ENCODE measurements at regions not wholly inside any gene's neighbourhood (a gene's known extent, or its start where the extent isn't known, plus 50 kb on each side); places are given as distances from the start of the nearest gene placed in this dataset.

DNA sequence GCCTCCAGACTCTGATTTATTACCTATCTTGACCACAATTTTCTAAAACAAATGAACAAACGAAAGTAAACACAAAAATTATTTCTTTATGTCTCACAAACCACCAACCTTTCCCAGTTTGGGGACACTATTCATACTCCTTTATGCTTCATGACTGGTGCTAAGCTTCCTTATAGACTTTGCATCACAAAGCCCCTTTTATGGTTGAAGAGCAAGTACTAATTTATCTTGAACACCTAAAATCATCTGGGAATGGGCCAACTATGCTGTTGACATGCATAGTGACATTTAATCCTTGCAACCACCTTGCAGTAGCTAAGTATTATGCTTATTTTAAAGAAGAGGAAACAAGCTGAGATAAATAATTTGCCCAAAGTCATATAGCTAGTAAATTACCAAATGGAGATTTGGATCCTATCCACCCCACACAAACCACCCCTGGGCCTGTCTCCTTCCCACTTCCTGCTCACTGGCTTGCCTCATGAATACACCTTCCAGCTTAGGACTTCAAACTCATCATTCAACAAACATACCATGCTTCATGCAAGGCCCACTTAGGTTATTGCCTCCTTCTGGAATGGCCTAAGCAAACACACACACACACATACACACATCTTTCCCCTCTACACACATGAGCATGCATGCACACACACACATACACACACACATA, 192.2 kb downstream of the PLPP3 start:
- TF ChIP-seq, protein P1, sequence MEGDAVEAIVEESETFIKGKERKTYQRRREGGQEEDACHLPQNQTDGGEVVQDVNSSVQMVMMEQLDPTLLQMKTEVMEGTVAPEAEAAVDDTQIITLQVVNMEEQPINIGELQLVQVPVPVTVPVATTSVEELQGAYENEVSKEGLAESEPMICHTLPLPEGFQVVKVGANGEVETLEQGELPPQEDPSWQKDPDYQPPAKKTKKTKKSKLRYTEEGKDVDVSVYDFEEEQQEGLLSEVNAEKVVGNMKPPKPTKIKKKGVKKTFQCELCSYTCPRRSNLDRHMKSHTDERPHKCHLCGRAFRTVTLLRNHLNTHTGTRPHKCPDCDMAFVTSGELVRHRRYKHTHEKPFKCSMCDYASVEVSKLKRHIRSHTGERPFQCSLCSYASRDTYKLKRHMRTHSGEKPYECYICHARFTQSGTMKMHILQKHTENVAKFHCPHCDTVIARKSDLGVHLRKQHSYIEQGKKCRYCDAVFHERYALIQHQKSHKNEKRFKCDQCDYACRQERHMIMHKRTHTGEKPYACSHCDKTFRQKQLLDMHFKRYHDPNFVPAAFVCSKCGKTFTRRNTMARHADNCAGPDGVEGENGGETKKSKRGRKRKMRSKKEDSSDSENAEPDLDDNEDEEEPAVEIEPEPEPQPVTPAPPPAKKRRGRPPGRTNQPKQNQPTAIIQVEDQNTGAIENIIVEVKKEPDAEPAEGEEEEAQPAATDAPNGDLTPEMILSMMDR (CRISPR knock-in tag; IDR thresholded peaks at IDR 0.05) = no peak
- no peak for TF ChIP-seq ZNF382 (CRISPR knock-in tag; IDR thresholded peaks at IDR 0.05; ENCODE audit: borderline replicate concordance)
- TF ChIP-seq FOXM1 (CRISPR knock-in tag; IDR thresholded peaks at IDR 0.05) = no peak
- TF ChIP-seq SMARCE1 (IDR thresholded peaks at IDR 0.05; ENCODE audit: borderline replicate concordance) = no peak
- TF ChIP-seq, protein P2, sequence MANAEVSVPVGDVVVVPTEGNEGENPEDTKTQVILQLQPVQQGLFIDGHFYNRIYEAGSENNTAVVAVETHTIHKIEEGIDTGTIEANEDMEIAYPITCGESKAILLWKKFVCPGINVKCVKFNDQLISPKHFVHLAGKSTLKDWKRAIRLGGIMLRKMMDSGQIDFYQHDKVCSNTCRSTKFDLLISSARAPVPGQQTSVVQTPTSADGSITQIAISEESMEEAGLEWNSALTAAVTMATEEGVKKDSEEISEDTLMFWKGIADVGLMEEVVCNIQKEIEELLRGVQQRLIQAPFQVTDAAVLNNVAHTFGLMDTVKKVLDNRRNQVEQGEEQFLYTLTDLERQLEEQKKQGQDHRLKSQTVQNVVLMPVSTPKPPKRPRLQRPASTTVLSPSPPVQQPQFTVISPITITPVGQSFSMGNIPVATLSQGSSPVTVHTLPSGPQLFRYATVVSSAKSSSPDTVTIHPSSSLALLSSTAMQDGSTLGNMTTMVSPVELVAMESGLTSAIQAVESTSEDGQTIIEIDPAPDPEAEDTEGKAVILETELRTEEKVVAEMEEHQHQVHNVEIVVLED (CRISPR knock-in tag; IDR thresholded peaks at IDR 0.05; ENCODE audit: borderline replicate concordance) = no peak
- TF ChIP-seq FOXJ3 (CRISPR knock-in tag; IDR thresholded peaks at IDR 0.05; ENCODE audit: borderline replicate concordance) = no peak
- TF ChIP-seq MXI1 (IDR thresholded peaks at IDR 0.05; ENCODE audit: borderline replicate concordance, low read depth, low read length) = no peak
- TF ChIP-seq POLR2AphosphoS2 (IDR thresholded peaks at IDR 0.05; ENCODE audit: low read depth, low read length) = no peak
- no peak for TF ChIP-seq ZBTB20 (CRISPR knock-in tag; IDR thresholded peaks at IDR 0.05; ENCODE audit: borderline replicate concordance, low read depth)
- TF ChIP-seq SP1 (IDR thresholded peaks at IDR 0.05) = no peak
- TF ChIP-seq SP1 (CRISPR knock-in tag; IDR thresholded peaks at IDR 0.05) = no peak
- TF ChIP-seq RAD21 (CRISPR knock-in tag; IDR thresholded peaks at IDR 0.05) = no peak
- no peak for TF ChIP-seq POLR2A (IDR thresholded peaks at IDR 0.05; ENCODE audit: insufficient read depth in 1 of 2, low read depth in 2 of 2, low read length in 2 of 2)
- TF ChIP-seq, protein P3, sequence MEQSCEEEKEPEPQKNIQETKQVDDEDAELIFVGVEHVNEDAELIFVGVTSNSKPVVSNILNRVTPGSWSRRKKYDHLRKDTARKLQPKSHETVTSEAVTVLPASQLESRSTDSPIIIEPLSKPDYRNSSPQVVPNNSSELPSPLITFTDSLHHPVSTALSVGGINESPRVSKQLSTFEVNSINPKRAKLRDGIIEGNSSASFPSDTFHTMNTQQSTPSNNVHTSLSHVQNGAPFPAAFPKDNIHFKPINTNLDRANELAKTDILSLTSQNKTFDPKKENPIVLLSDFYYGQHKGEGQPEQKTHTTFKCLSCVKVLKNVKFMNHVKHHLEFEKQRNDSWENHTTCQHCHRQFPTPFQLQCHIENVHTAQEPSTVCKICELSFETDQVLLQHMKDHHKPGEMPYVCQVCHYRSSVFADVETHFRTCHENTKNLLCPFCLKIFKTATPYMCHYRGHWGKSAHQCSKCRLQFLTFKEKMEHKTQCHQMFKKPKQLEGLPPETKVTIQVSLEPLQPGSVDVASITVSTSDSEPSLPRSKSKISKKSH (CRISPR knock-in tag; IDR thresholded peaks at IDR 0.05; ENCODE audit: borderline replicate concordance) = no peak
